ENCODE measurements at regions not wholly inside any gene's neighbourhood (a gene's known extent, or its start where the extent isn't known, plus 50 kb on each side); places are given as distances from the start of the nearest gene placed in this dataset.

DNA sequence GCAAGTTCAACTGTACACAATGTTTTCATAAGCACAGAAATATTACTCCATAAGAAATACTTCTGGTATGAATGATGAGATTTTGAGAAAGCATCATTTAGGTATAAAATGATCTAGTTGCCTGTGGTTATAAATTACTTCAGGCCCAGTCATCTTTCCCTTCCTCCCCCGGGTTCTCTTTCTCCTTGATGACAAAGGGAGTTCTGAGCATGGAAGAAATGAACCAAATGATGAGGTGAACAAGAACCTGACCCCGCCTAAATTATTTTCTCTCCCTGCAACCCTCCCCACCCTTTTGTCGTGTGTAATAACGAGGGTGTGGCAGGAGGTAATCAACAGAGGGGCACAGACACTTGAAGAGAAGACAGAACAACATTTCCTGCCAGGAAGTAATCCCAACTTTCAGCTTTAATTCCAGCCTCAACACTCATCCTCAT is 319.6 kb upstream of the SP8 start:
- no peak for TF ChIP-seq ZFX (IDR thresholded peaks at IDR 0.05)
- no peak overlapping the region for H3K4me3 ChIP-seq (replicated peaks in 1 of 2; ENCODE audit: low read depth in 1 of 2, low read length in 2 of 2)
- RAD21 ChIA-PET (ENCODE audit: low non-redundant PET in 1 of 2, low total read pairs in 2 of 2, uncharacterized antibody in 2 of 2, unreplicated experiment in 2 of 2), result no interaction called here
- no peak overlapping the region for H2AFZ ChIP-seq (ENCODE audit: low read depth, low read length, poor library complexity, severe bottlenecking)
- H3K27me3 ChIP-seq (ENCODE audit: insufficient read depth, low read length), result no peaks in the 10 kb centered on the region
- no peaks in the 10 kb centered on the region for H3K79me2 ChIP-seq (ENCODE audit: insufficient read depth, low read length)
- no peaks in the 10 kb centered on the region for H4K20me1 ChIP-seq (ENCODE audit: insufficient read depth)
- H3K9me3 ChIP-seq (ENCODE audit: control insufficient read depth in 1 of 2, insufficient read depth in 1 of 2, low read depth in 1 of 2, low read length in 2 of 2), result no peaks in the 10 kb centered on the region
- ATAC-seq (no peak), DNase-seq (ENCODE audit: low read depth, low spot score) (no peak)
- BruUV-seq (replicated peaks), result no TSS peak
- H3K9me2 ChIP-seq (ENCODE audit: insufficient read depth), result no peaks in the 10 kb centered on the region
- POLR2A ChIA-PET, result no interaction called here
- CTCF ChIA-PET, result no interaction called here
- no peak overlapping the region for H3K9ac ChIP-seq (ENCODE audit: low read length)
- no peak overlapping the region for H3K4me2 ChIP-seq (ENCODE audit: low read length)
- no peak overlapping the region for H3K27ac ChIP-seq (ENCODE audit: low read depth, low read length)
- no peaks in the 10 kb centered on the region for H3K36me3 ChIP-seq (ENCODE audit: control insufficient read depth in 1 of 2, insufficient read depth in 2 of 2, low read length in 2 of 2)
- peaks cover 0 to 12% of the 10 kb centered on the region in 2 experiments; a peak in 1 of 4 replicates for H3K4me1 ChIP-seq (ENCODE audit: control insufficient read depth in 1 of 2, insufficient read depth in 2 of 2, low read length in 2 of 2)
- intact Hi-C loops (cut with micrococcal nuclease), result no loop called here

DNA sequence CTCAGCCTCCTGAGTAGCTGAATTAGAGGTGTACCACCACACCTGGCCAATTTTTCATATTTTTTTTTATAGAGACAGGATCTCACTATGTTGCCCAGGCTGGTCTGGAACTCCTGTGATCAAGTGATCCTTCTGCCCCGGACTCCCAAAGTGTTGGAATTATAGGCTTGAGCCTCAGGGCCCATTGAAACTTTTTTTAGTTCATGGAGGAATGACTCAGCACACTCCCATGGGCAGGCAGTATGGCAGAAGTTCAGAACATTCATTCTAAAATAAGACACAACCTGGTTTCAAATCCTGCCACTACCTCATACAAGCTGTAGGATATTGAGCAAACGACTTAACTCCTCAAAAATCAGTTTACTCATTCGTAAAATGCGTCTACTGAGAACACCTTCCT is 320.4 kb upstream of the SP8 start:
- POLR2A ChIA-PET, result no interaction called here
- RAD21 ChIA-PET (ENCODE audit: low non-redundant PET in 1 of 2, low total read pairs in 2 of 2, uncharacterized antibody in 2 of 2, unreplicated experiment in 2 of 2), result no interaction called here
- Histone ChIP-seq H3K4me1 (ENCODE audit: control insufficient read depth in 1 of 2, insufficient read depth in 2 of 2, low read length in 2 of 2) (peaks cover 0 to 12% of the 10 kb centered on the region in 2 experiments; a peak in 1 of 4 replicates), H3K4me3 (replicated peaks in 1 of 2; ENCODE audit: low read depth in 1 of 2, low read length in 2 of 2) (no peak overlapping the region), H3K79me2 (ENCODE audit: insufficient read depth, low read length) (no peaks in the 10 kb centered on the region), H3K27me3 (ENCODE audit: insufficient read depth, low read length) (no peaks in the 10 kb centered on the region), H3K27ac (ENCODE audit: low read depth, low read length) (no peak overlapping the region), H3K9me2 (ENCODE audit: insufficient read depth) (no peaks in the 10 kb centered on the region), H3K9ac (ENCODE audit: low read length) (no peak overlapping the region), H2AFZ (ENCODE audit: low read depth, low read length, poor library complexity, severe bottlenecking) (no peak overlapping the region), H4K20me1 (ENCODE audit: insufficient read depth) (no peaks in the 10 kb centered on the region), H3K36me3 (ENCODE audit: control insufficient read depth in 1 of 2, insufficient read depth in 2 of 2, low read length in 2 of 2) (no peaks in the 10 kb centered on the region), H3K4me2 (ENCODE audit: low read length) (no peak overlapping the region), H3K9me3 (ENCODE audit: control insufficient read depth in 1 of 2, insufficient read depth in 1 of 2, low read depth in 1 of 2, low read length in 2 of 2) (no peaks in the 10 kb centered on the region)
- no peak for ATAC-seq
- BruUV-seq (replicated peaks), result no TSS peak
- CTCF ChIA-PET, result no interaction called here
- TF ChIP-seq EZH2phosphoT487 (IDR thresholded peaks at IDR 0.05; ENCODE audit: borderline replicate concordance) (no peak), SP1 (IDR thresholded peaks at IDR 0.05; ENCODE audit: low read depth) (no peak)
- TF ChIP-seq, protein P1, sequence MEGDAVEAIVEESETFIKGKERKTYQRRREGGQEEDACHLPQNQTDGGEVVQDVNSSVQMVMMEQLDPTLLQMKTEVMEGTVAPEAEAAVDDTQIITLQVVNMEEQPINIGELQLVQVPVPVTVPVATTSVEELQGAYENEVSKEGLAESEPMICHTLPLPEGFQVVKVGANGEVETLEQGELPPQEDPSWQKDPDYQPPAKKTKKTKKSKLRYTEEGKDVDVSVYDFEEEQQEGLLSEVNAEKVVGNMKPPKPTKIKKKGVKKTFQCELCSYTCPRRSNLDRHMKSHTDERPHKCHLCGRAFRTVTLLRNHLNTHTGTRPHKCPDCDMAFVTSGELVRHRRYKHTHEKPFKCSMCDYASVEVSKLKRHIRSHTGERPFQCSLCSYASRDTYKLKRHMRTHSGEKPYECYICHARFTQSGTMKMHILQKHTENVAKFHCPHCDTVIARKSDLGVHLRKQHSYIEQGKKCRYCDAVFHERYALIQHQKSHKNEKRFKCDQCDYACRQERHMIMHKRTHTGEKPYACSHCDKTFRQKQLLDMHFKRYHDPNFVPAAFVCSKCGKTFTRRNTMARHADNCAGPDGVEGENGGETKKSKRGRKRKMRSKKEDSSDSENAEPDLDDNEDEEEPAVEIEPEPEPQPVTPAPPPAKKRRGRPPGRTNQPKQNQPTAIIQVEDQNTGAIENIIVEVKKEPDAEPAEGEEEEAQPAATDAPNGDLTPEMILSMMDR (IDR thresholded peaks at IDR 0.05 in 2 of 3, conservative IDR thresholded peaks at IDR 0.05 in 1 of 3; ENCODE audit: borderline replicate concordance in 1 of 3, insufficient read depth in 1 of 3, low read depth in 2 of 3, low read length in 2 of 3), result no peak
- intact Hi-C loops (cut with micrococcal nuclease), result no loop called here
- DNase-seq (ENCODE audit: low read depth, low spot score), result no peak

Measured in HCT116 (cell line).